ENCODE measurements at regions not wholly inside any gene's neighbourhood (a gene's known extent, or its start where the extent isn't known, plus 50 kb on each side); places are given as distances from the start of the nearest gene placed in this dataset.

GRCh38 chr5:42894057-42894456 lies 82.4 kb upstream of the SELENOP start:
- TF ChIP-seq CTCF (IDR thresholded peaks at IDR 0.05) (peak; percentile 74), ZFX (IDR thresholded peaks at IDR 0.05; ENCODE audit: borderline replicate concordance) (no peak)

Data from 22Rv1 (cell line).